B cell (primary cell): ENCODE measurements at regions not wholly inside any gene's neighbourhood (a gene's known extent, or its start where the extent isn't known, plus 50 kb on each side); places are given as distances from the start of the nearest gene placed in this dataset.

Experiments used
- CTCF ChIP-seq: fragments of 200-600 bp; IDR thresholded peaks from one replicate; pipeline ENCODE4 v1.8.0; 2022; ENCODE audit warnings: antibody characterized with exemption, mild to moderate bottlenecking
- EZH2 ChIP-seq: IDR thresholded peaks from 2 replicates; pipeline ENCODE4 v1.6.1; 2012; ENCODE audit warnings: borderline replicate concordance, low read depth, mild to moderate bottlenecking, moderate library complexity, low read length; ENCODE audit not compliant: insufficient read depth, poor library complexity, severe bottlenecking

- TF ChIP-seq CTCF (no peak), EZH2 (no peak)
These were observed 526.1 kb upstream of the BTBD3 start for GRCh38 chr20:11391591-11391990.
